ENCODE measurements at regions not wholly inside any gene's neighbourhood (a gene's known extent, or its start where the extent isn't known, plus 50 kb on each side); places are given as distances from the start of the nearest gene placed in this dataset.

- TF ChIP-seq CTCF (IDR thresholded peaks at IDR 0.05; ENCODE audit: insufficient read depth, low read length) (no peak), POLR2AphosphoS5 (IDR thresholded peaks at IDR 0.05; ENCODE audit: low read depth) (no peak)
These were observed 209.0 kb upstream of the NPVF start for GRCh38 chr7:25437308-25437707.

All from HL-60 (cell line).